HG03045 (cell line): ENCODE measurements at regions not wholly inside any gene's neighbourhood (a gene's known extent, or its start where the extent isn't known, plus 50 kb on each side); places are given as distances from the start of the nearest gene placed in this dataset.
"Not testable (repeated sequence)": the region's sequence is repeated elsewhere in the genome, so short reads cannot be mapped to it uniquely, and the experiment has no call there.

Experiments
- ATAC-seq: cut with Tn5 transposase; IDR thresholded peaks from one replicate; pipeline ENCODE4 v1.9.1; 2021; ENCODE audit warnings: mild to moderate bottlenecking, moderate library complexity; ENCODE audit not compliant: unreplicated experiment

GRCh38 chr4:81790477-81790876 is 318.8 kb upstream of the RASGEF1B start:
- ATAC-seq, result no peak

DNA sequence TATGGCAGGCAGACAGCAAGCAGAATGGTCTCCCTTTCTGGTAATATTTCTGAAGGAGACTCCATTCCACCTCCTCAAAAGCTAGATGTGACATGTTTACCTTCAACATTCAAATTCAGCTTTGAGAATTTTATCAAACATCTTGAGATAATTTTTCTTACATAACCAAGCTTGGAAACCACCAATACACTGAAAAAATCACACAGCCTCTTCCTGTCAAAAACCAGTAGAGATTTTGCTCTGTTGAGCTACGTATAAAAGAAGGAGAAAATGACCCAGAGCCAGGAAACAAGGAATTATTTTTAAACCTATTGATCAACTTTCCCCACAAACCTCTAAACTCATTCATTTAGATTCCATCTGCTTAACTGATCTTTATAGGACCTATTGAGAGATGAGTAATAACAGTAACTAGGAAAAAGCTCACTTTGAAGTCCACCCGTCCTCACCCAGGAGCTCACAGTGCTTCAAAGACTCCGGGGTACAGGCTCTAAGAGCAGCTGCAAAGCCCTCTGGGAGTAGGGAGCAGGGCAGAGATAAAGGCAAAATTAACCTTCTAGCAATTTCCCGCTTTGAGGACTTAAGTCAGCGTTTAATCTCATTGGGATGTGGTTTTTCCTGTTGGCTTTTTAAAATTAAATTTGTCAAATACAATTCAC is 318.2 kb upstream of the RASGEF1B start:
- no peak for ATAC-seq

- no peak for ATAC-seq
These were observed 317.5 kb upstream of the RASGEF1B start for GRCh38 chr4:81789158-81789557.

DNA sequence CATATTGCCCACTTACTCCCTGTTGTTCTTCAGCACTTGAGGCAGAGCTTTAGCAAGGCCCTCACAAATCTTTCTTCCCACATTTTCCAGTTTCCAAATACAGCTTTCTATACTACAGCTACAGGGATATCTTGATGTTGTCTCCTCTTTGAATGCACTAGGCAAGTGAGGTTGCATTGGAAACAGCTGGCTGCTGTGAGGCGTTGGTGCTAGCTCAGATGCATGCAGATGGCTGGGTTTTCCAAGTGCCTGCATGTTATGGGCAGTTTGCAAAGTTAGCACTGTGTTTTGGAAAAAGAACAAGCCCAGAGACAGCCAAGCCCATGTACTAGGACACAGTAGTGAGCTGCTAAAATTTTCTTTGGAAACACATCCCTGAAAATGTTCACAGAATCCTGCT is 315.1 kb upstream of the RASGEF1B start:
- ATAC-seq, result no peak

GRCh38 chr4:81786063-81786763 is 314.5 kb upstream of the RASGEF1B start:
- no peak for ATAC-seq

GRCh38 chr4:81785338-81785737 is 313.6 kb upstream of the RASGEF1B start:
- ATAC-seq, result no peak

- ATAC-seq, result no peak
These were observed 311.9 kb upstream of the RASGEF1B start for GRCh38 chr4:81783558-81783957.

GRCh38 chr4:81781799-81782198 is 310.1 kb upstream of the RASGEF1B start:
- ATAC-seq, result no peak

GRCh38 chr4:81777718-81778117 is 306.0 kb upstream of the RASGEF1B start:
- ATAC-seq, result not testable (repeated sequence)

GRCh38 chr4:81776794-81777193 is 305.1 kb upstream of the RASGEF1B start:
- no peak for ATAC-seq

GRCh38 chr4:81773557-81773956 is 301.9 kb upstream of the RASGEF1B start:
- ATAC-seq, result no peak

- ATAC-seq, result no peak
These were observed 300.0 kb upstream of the RASGEF1B start for GRCh38 chr4:81771721-81772120.

- ATAC-seq, result no peak
These were observed 297.5 kb upstream of the RASGEF1B start for GRCh38 chr4:81769244-81769643.

- ATAC-seq, result no peak
These were observed 287.0 kb upstream of the RASGEF1B start for GRCh38 chr4:81758574-81759264.

DNA sequence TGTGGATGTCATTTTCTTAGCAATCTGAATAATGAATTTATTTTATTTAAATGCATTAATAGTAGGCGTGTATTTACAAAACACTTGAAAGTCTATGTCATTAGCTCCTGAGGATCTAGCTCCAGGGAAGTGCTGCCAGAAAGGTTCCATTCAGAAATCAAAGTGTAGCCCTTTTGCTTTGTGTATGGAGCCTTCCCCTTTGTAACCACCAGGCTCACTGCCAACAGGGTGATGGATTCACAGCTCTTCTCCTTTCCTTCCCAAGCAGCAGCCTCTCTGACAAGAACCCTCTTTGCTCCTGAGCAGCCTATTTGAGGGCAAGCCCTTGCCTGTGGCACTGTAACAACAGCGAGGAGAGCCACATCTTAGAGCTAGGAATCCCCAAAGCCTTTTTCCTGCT is 286.0 kb upstream of the RASGEF1B start:
- ATAC-seq, result no peak

DNA sequence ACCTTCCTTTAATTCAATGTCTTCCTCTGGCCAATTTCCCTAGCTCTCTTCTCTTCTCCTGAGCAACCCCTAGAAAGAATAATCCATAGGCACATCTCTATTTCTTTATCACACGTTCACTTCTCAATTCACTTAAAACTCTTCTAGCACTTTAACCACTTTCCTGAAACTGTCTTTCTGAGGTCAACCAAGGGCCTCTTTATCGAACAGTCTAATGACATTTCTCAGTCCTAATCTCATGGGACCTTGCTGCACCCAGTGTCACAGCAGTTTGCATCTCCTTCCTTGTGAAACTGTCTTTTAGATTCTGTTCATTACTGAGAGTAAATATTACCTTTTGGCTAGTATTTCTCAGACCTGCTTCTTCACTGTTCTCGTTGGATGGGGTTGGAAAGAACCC is 285.3 kb upstream of the RASGEF1B start:
- ATAC-seq, result peak; percentile 85

DNA sequence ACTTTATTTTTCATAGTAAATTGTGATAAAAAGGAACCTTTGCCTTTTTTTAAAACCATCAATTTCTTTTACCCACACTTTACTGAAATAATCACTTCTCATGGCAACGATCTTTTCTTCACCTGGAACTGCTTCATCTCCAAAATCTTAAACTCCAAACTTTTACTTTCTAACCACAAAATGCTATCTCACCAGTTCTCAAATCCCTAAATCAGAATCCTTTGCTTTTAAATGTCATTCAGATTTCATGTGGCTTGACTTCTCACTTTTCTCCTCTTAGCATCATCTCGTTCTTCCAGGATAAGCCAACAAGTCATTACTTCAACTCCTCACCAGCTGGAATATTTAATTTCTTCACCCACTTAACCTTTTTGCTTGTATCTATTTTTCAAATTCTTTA is 284.3 kb upstream of the RASGEF1B start:
- ATAC-seq, result no peak

- no peak for ATAC-seq
These were observed 282.5 kb upstream of the RASGEF1B start for GRCh38 chr4:81754169-81754568.

DNA sequence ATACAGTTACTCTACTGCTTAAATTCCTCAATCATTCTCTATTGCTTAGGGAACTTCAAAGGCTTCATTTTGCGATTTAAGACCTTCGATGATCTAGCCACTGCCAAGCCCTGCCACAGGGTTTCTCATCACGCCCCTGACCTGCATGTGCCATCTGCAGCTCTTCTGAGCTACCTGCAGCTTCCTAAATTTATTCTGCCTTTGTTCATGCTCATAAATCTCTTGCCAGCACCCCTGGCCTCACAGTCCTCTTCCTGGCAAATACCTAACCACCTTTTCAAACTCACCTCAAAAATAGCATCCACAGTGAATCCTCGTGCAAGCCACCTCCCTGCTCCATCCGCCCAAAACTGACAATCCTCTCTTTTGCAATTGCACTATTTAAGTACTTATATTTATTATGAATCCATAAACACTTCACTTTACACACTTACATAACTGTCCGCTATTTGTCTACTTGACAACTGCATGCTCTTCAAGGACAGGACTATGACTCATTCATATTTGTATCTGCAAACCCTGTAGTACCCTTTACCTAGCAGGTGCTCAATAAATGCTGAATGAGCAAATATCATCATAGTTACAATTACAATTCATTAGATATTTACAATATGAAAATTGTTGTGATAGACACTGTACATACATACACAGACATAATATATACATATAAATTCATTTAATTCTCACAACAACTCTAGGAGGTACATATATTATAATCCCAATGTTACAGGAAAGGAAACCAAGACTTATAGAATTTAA is 280.0 kb upstream of the RASGEF1B start:
- no peak for ATAC-seq

DNA sequence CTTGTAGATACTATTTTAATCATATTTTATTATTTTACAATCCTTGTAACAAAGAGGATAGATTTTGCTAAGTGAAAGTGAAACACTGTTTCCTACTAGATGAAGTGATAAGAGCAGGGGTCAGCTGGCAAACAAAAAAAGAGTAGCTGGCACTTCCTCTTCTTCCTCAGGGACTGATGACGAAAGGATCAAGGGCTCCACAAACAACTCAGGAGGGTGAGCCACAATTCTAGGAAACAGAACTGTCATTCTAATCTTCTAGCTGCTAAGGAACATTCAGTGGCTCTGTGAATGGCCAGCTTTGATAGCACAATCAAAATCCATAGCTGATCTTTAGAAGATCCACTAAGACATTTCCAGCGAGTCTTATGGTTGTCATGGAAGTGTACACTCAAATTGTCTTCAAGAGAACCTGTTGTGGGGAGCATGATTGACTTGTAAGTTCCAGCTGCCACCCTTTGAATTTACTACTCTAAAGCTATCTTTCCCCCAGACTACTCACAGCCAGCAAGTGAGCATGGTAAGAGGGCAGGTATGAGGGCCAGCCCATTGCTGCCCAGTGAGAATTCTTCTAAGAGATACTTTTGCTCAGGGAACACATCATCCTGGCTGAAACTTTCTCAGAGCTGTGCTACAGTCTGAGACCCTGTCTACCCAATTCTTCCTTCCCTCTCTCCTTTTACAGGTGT is 275.7 kb upstream of the RASGEF1B start:
- ATAC-seq, result no peak

GRCh38 chr4:81746773-81747172 is 275.1 kb upstream of the RASGEF1B start:
- ATAC-seq, result no peak
